LHCN-M2 (cell line): ENCODE measurements at regions not wholly inside any gene's neighbourhood (a gene's known extent, or its start where the extent isn't known, plus 50 kb on each side); places are given as distances from the start of the nearest gene placed in this dataset.

Experiments used
- DNase-seq: peaks from one replicate; pipeline ENCODE4 v3.0.0-alpha.2; 2012; ENCODE audit warnings: low read depth

GRCh38 chr4:22029803-22030202, 81.2 kb upstream of the KCNIP4 start:
- no peak for DNase-seq

- DNase-seq, result no peak
These were observed 72.5 kb upstream of the KCNIP4 start for GRCh38 chr4:22021106-22021505.

GRCh38 chr4:22020129-22020528, 71.6 kb upstream of the KCNIP4 start:
- DNase-seq, result no peak

- DNase-seq, result peak; percentile 49
These were observed 71.1 kb upstream of the KCNIP4 start for GRCh38 chr4:22019676-22020075.

GRCh38 chr4:22014222-22014741, 65.7 kb upstream of the KCNIP4 start:
- peak; percentile 26 for DNase-seq

GRCh38 chr4:22003878-22004277, 55.3 kb upstream of the KCNIP4 start:
- no peak for DNase-seq
